SU-DHL-6 (cell line): ENCODE measurements at regions not wholly inside any gene's neighbourhood (a gene's known extent, or its start where the extent isn't known, plus 50 kb on each side); places are given as distances from the start of the nearest gene placed in this dataset.

Source experiments
- CTCF ChIP-seq: fragments of 200-600 bp; sonication (generic); IDR thresholded peaks from one replicate; pipeline ENCODE4 v1.5.1; 2017; ENCODE audit warnings: antibody characterized with exemption, mild to moderate bottlenecking, low read length, moderate library complexity; ENCODE audit not compliant: insufficient read depth, poor library complexity, severe bottlenecking
- EZH2phosphoT487 ChIP-seq: fragments of 200-600 bp; sonication (generic), shearing (Covaris generic); conservative IDR thresholded peaks from 2 replicates; pipeline ENCODE4 v1.6.1; 2018; ENCODE audit warnings: mild to moderate bottlenecking, antibody characterized with exemption, low read length, moderate library complexity, mixed read lengths

DNA sequence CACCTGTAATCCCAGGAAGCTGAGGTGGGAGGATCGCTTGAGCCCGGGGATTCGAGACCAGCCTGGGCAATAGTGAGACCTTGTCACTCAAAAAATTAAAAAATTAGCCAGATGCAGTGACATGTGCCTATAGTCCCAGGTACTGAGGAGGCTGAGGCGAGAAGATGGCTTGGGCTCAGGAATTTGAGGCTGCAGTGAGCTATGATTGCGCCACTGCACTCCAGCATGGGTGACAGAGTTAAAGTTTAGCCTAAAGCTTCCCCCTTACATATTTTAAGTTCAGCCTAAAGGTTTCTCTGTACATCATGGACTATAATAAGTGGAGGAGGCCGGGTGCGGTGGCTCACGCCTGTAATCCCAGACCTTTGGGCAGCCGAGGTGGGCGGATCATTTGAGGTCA, 70.1 kb downstream of the SPRING1 start:
- TF ChIP-seq CTCF (no peak), EZH2phosphoT487 (no peak)
